ENCODE measurements at regions not wholly inside any gene's neighbourhood (a gene's known extent, or its start where the extent isn't known, plus 50 kb on each side); places are given as distances from the start of the nearest gene placed in this dataset.

DNA sequence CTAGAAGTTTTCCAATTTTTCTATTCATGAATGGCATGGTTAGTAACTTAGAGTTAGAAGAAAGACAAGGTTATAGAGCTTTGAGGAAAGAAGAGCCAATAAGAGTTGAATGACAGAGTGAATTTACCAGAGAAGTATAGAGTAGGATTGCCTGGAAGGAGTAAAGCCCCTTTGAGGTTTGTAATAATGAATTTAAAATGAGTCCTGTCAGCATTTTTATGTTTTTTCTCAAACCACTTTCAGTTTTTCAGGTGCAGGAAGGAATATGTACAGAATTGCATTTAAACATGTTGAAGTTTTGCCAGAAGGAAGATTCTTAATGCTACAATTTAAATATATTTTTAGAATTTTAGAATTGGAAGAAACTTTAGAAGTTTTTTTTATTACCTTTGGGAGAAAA is 408.3 kb downstream of the DSC3 start:
- Histone ChIP-seq H3K27me3 (no peaks in the 10 kb centered on the region), H3K27ac (no peak overlapping the region), H3K4me1 (no peaks in the 10 kb centered on the region), H3K9me3 (peaks cover 0 to 13% (median 0%) of the 10 kb centered on the region in 12 donors), H3K36me3 (no peaks in the 10 kb centered on the region), H3K4me3 (no peak overlapping the region)
- TF ChIP-seq, protein P1, sequence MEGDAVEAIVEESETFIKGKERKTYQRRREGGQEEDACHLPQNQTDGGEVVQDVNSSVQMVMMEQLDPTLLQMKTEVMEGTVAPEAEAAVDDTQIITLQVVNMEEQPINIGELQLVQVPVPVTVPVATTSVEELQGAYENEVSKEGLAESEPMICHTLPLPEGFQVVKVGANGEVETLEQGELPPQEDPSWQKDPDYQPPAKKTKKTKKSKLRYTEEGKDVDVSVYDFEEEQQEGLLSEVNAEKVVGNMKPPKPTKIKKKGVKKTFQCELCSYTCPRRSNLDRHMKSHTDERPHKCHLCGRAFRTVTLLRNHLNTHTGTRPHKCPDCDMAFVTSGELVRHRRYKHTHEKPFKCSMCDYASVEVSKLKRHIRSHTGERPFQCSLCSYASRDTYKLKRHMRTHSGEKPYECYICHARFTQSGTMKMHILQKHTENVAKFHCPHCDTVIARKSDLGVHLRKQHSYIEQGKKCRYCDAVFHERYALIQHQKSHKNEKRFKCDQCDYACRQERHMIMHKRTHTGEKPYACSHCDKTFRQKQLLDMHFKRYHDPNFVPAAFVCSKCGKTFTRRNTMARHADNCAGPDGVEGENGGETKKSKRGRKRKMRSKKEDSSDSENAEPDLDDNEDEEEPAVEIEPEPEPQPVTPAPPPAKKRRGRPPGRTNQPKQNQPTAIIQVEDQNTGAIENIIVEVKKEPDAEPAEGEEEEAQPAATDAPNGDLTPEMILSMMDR (IDR thresholded peaks at IDR 0.05) = no peak
- TF ChIP-seq POLR2A (IDR thresholded peaks at IDR 0.05) = no peak
- no peak for ATAC-seq
- intact Hi-C loops (cut with DNase I) = no loop called here
- no peak for DNase-seq

DNA sequence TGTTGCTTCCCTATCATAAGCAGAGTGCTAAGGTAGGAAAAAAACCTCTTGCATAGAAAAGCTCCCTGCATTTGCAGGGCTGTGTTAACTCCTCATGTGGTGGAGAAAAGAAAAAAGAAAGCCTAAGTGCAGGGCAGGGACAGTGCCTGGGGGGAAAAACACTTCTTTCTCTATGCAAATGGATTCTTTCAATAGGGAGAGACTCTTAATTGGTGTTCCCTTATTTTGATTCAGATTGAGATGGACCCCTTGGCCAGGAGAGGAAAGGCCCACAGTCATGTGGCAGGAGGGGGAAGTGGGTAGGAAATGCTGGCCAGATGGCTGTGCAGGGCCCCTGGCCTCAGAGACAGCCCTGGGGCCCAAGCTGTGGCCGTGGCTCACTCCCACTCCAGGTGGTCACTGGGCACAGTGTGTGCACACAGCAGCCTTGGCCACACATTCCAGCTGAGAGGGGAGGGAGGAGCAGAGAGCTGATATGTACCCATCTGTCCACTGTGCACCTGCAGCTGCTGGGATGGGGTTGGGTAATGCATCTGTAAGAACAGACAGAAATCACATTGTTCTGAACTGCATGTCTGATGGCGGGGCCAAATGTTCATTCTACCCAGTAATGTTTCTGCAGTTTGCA is 410.4 kb downstream of the DSC3 start:
- no peaks in the 10 kb centered on the region for H3K36me3 ChIP-seq
- WGBS, 4 donors = 67 to 100% (median 76%) methylated on average over 1 to 2 of the region's 2 CpGs
- H3K4me1 ChIP-seq = no peaks in the 10 kb centered on the region
- no peak for TF ChIP-seq POLR2A (IDR thresholded peaks at IDR 0.05)
- TF ChIP-seq, protein P1 (IDR thresholded peaks at IDR 0.05) = no peak
- intact Hi-C loops (cut with DNase I) = no loop called here
- peaks cover 0 to 13% (median 0%) of the 10 kb centered on the region in 12 donors for H3K9me3 ChIP-seq
- no peaks in the 10 kb centered on the region for H3K27me3 ChIP-seq
- H3K4me3 ChIP-seq = no peak overlapping the region
- DNase-seq (no peak), ATAC-seq (no peak)
- no peak overlapping the region for H3K27ac ChIP-seq

DNA sequence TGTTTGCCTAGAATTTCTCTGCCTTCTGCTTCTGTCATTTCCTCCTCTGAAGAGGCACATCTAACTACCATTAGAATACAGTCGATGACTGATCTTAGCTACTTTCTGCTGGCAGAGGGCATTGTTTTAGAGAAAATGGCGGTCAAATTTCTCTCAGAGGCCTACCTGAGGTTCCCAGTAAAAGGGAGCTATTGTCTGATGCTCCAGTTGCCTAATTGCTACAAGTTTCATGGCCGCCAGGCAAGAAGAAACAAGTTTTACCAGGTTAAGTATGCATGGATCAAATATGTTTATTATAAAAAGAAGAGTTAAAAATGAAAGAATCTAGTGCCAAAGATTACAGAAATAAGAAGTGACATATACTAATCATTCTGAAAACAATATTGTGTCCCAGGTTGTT is 416.6 kb downstream of the DSC3 start:
- ATAC-seq (no peak), DNase-seq (no peak)
- Histone ChIP-seq H3K9me3 (peaks cover 0 to 4% (median 0%) of the 10 kb centered on the region in 12 donors), H3K27ac (no peak overlapping the region), H3K27me3 (no peaks in the 10 kb centered on the region), H3K36me3 (no peaks in the 10 kb centered on the region), H3K4me3 (no peak overlapping the region), H3K4me1 (no peaks in the 10 kb centered on the region)
- TF ChIP-seq, protein P1 (IDR thresholded peaks at IDR 0.05) = no peak
- TF ChIP-seq POLR2A (IDR thresholded peaks at IDR 0.05) = no peak
- WGBS, 4 donors = 84 to 90% (median 88%) methylated on average over 3 of the region's 3 CpGs
- intact Hi-C loops (cut with DNase I) = loop anchor here in 1 of 10 donors (10.0 kb wide), 1 partner anchor 49 kb away; no protein-coding TSS in a partner anchor

DNA sequence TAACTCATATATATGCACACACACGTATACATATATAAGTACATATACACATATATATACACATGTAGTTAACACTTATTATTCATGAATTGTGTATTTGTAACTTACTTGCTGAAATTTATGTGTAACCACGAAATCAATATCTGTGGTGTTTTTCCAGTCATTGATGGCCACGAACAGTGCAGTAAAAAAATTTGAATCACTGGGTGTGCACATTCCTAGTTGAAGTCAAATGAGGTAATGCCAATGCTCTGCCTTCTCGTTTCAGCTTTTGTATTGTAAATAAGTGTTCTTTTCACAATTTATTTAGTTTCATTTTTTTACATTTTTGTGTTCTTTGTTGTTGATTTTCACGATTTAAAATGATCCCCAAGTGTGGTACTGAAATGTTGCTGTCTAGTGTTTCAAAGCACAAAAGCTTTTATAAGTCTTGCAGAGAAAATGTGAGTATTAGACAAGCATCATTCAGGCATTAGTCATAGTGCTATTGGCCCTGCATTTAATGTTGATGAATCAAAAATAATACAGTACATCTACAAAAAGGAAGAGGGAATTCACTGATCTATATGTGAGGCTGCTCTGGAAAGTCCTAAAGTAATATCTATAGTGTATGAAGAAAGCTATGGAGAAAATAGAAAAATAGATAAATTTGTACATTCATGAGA is 419.0 kb downstream of the DSC3 start:
- H3K4me3 ChIP-seq = no peak overlapping the region
- TF ChIP-seq, protein P1 (IDR thresholded peaks at IDR 0.05) = no peak
- no peak for TF ChIP-seq POLR2A (IDR thresholded peaks at IDR 0.05)
- peaks cover 0 to 4% (median 0%) of the 10 kb centered on the region in 12 donors for H3K9me3 ChIP-seq
- no peaks in the 10 kb centered on the region for H3K27me3 ChIP-seq
- DNase-seq (no peak), ATAC-seq (no peak)
- intact Hi-C loops (cut with DNase I) = loop anchor here in 1 of 10 donors (10.0 kb wide), 1 partner anchor 51 kb away; no protein-coding TSS in a partner anchor
- H3K4me1 ChIP-seq = no peaks in the 10 kb centered on the region
- no peaks in the 10 kb centered on the region for H3K36me3 ChIP-seq
- no peak overlapping the region for H3K27ac ChIP-seq
- WGBS, 4 donors = 66 to 74% (median 71%) methylated on average over 5 of the region's 5 CpGs

All from heart left ventricle (tissue), 16 donors.